ENCODE measurements at regions not wholly inside any gene's neighbourhood (a gene's known extent, or its start where the extent isn't known, plus 50 kb on each side); places are given as distances from the start of the nearest gene placed in this dataset.

- TF ChIP-seq CTCF (conservative IDR thresholded peaks at IDR 0.05; ENCODE audit: low read length) (no peak), EZH2phosphoT487 (IDR thresholded peaks at IDR 0.05; ENCODE audit: borderline replicate concordance, low read depth, low read length) (no peak)
These were observed 134.7 kb downstream of the KLF8 start for GRCh38 chrX:56366901-56367300.
